ENCODE measurements at regions not wholly inside any gene's neighbourhood (a gene's known extent, or its start where the extent isn't known, plus 50 kb on each side); places are given as distances from the start of the nearest gene placed in this dataset.

DNA sequence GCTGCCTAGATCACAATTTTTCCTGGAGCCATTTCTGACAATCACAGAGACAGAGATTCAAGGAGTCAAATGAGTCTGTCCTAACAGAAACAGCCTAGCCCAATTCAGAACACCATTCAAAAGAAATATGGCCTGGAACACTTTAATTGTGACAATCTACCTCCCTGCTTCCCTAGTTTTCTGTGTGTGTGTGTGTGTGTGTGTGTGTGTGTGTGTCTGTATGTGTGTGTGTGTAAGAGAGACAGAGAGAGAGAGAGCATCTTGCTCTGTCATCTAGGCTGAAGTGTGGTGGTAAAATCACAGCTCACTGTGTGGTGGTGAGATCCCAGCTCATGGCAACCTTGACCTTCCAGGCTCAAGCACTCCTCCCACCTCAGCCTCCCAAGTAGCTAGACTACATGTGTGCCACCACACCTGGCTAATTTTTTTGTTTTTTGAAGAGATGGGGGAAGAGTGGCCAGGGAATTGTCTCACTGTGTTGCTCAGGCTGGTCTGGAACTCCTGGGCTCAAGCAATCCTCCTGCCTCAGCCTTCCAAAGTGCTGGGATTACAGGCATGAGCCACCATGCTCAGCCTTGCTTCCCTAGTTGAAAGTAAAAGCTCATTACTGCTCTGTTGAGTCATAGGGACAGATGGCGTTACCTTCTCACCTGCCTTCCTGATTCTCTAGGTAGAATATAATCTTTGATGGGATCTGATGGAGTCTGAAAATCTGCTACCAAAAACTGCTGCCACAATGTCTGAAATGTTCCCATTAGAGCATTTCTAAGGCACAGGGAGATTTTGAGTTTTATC lies 89.6 kb upstream of the BEND6 start:
- DNase-seq (ENCODE audit: low read depth) = no peak
- H3K4me3 ChIP-seq (ENCODE audit: low read depth, low read length) = no peak overlapping the region
- TF ChIP-seq, protein P1, sequence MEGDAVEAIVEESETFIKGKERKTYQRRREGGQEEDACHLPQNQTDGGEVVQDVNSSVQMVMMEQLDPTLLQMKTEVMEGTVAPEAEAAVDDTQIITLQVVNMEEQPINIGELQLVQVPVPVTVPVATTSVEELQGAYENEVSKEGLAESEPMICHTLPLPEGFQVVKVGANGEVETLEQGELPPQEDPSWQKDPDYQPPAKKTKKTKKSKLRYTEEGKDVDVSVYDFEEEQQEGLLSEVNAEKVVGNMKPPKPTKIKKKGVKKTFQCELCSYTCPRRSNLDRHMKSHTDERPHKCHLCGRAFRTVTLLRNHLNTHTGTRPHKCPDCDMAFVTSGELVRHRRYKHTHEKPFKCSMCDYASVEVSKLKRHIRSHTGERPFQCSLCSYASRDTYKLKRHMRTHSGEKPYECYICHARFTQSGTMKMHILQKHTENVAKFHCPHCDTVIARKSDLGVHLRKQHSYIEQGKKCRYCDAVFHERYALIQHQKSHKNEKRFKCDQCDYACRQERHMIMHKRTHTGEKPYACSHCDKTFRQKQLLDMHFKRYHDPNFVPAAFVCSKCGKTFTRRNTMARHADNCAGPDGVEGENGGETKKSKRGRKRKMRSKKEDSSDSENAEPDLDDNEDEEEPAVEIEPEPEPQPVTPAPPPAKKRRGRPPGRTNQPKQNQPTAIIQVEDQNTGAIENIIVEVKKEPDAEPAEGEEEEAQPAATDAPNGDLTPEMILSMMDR (IDR thresholded peaks at IDR 0.05; ENCODE audit: insufficient read depth, low read depth, low read length) = no peak

DNA sequence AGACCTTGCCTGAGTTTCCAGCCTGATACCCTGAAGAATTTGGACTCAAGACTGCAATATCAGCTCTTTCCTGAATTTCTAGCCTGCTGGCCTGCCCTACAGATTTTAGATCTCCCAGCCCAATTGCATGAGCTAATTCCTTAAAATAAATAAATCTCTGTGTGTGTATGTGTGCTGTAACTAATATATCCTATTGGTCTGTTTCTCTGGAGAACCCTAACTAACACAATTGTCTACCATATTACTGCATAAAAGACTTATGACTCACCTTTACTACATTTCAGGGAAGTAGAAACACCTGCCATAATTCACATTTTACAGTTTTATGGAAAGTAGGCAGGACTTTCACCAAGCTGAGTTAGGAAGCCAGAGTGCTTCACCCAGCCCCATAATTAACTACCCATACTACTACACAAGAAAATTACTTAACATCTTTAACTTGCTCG lies 90.7 kb upstream of the BEND6 start:
- TF ChIP-seq, protein P1 (IDR thresholded peaks at IDR 0.05; ENCODE audit: insufficient read depth, low read depth, low read length) = no peak
- H3K4me3 ChIP-seq (ENCODE audit: low read depth, low read length) = no peak overlapping the region
- DNase-seq (ENCODE audit: low read depth) = no peak

DNA sequence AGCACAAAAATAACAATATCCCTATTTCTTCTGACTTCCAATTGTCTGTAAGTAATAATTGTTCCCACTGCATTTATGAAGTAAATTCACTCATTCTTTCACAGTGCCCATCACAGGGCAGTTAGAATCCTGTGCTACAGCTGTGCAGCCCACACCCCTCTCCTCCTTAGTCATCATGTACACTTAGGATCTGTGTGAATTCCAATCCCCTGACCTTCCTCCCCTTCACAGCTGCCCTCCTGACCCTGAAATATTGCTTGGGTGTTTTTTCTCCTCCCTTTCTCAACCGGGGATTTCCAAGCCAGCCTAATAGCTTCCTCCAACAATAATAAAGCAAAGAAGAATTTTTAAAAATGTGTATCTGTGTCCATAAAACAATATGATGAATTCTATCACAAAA lies 91.5 kb upstream of the BEND6 start:
- peak; percentile 80 for DNase-seq (ENCODE audit: low read depth)
- no peak overlapping the region for H3K4me3 ChIP-seq (ENCODE audit: low read depth, low read length)
- TF ChIP-seq, protein P1 (IDR thresholded peaks at IDR 0.05; ENCODE audit: insufficient read depth, low read depth, low read length) = no peak

DNA sequence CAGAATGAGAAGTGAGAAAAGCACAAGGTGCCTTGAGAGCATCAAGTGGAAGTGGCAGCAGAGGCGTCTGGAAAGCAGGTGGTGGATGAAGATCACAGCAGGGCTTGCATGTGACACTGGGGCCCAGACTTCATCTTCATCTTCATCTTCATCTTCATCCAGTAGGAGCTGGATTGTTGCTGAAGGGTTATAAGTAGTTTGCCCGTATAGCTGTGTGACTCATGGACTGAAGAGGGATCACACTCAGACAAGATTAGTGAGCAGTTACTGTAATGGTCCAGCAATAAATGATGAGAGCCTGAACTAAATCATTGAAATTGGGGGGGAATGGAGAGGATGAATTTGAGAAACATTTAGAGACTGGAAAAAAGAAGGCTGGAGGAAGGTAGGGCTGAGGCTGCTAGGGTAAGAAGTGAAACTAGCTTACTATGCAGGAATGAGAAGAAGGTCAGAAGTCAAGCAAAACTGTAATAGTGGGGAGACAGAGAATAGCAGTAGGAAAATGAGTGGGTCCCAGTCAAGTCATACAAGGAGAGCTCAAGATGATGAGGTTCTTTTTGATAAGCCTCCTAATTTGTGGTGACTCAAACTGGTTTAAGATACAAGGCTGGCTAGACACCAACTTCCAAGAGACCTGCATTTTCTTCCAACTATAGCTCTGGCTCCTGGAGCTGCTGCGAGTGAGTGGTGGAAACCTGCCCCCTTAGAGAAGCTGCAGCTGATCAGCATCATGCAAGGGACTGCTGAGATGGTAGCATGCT lies 92.3 kb upstream of the BEND6 start:
- peak; percentile 47 for DNase-seq (ENCODE audit: low read depth)
- TF ChIP-seq, protein P1 (IDR thresholded peaks at IDR 0.05; ENCODE audit: insufficient read depth, low read depth, low read length) = no peak
- H3K4me3 ChIP-seq (ENCODE audit: low read depth, low read length) = no peak overlapping the region

DNA sequence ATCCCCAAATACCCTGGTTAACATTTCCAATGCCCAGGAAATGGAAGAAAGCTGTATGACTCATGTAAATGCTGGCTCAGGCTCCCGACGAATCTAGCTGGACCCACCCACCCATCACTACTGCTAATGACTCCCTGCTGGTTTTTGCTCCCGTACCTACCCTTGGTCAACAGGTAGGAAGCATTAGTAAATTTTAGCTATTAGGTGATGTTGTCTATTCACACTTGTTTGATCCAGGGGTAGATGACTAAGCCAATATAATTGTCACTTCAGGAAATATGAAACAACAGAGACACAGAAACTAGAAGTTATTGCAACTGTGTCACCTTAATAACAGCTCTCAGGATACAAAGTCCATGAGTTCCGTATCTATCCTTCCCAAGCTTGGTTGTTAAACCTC lies 94.4 kb upstream of the BEND6 start:
- TF ChIP-seq, protein P1 (IDR thresholded peaks at IDR 0.05; ENCODE audit: insufficient read depth, low read depth, low read length) = no peak
- DNase-seq (ENCODE audit: low read depth) = no peak
- H3K4me3 ChIP-seq (ENCODE audit: low read depth, low read length) = no peak overlapping the region

DNA sequence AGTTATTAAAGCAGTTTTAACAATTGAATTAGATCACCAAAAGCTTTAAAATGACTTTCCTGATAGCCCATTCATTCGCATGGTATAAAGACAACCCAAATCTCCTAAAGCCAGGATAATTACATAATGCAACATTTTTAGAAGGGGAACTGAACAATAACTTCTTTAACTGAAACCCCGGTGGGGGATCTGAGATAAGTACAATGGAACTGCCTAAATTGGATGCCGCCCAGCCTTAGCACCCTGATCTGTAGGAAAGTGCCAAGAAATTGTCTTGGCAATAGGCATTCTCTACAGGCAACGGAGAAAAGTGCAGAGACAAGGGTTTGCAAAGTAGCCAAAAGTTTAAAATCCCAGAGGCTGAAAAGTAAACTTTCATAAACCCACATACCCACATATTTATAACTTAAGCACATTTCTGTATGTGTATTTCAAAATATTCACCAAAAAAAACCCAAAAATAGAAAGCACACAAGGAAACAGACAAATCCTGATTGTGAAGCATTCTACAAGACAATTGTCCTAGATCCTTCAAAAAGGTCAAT lies 98.8 kb upstream of the BEND6 start:
- no peak for DNase-seq (ENCODE audit: low read depth)
- H3K4me3 ChIP-seq (ENCODE audit: low read depth, low read length) = no peak overlapping the region
- TF ChIP-seq, protein P1 (IDR thresholded peaks at IDR 0.05; ENCODE audit: insufficient read depth, low read depth, low read length) = no peak
